ENCODE measurements at regions not wholly inside any gene's neighbourhood (a gene's known extent, or its start where the extent isn't known, plus 50 kb on each side); places are given as distances from the start of the nearest gene placed in this dataset.

- TF ChIP-seq CTCF (IDR thresholded peaks at IDR 0.05; ENCODE audit: insufficient read depth, low read length, missing control alignments), result no peak
- DNase-seq (ENCODE audit: low read depth, low spot score), result no peak
- POLR2A ChIA-PET, result no interaction called here
- CTCF ChIA-PET, result interaction anchor here (0.6 to 1.5 kb wide), 6 partner anchors 13 to 458 kb away, joined by 3 read pairs; no protein-coding TSS in a partner anchor
- no peak overlapping the region for H3K4me3 ChIP-seq (ENCODE audit: low read depth, low read length)
Measured at GRCh38 chr7:93048136-93048930, 69.4 kb downstream of the SAMD9 start.

- no peak for DNase-seq (ENCODE audit: low read depth, low spot score)
- ChIA-PET CTCF (interaction anchor here (0.6 to 1.5 kb wide), 4 partner anchors 13 to 187 kb away, joined by 3 read pairs; no protein-coding TSS in a partner anchor), POLR2A (no interaction called here)
- H3K4me3 ChIP-seq (ENCODE audit: low read depth, low read length), result no peak overlapping the region
- no peak for TF ChIP-seq CTCF (IDR thresholded peaks at IDR 0.05; ENCODE audit: insufficient read depth, low read length, missing control alignments)
Measured at GRCh38 chr7:93047514-93048099, 70.2 kb downstream of the SAMD9 start.

- H3K4me3 ChIP-seq (ENCODE audit: low read depth, low read length), result no peak overlapping the region
- DNase-seq (ENCODE audit: low read depth, low spot score), result no peak
- CTCF ChIA-PET, result interaction anchor here (1.2 kb wide), 2 partner anchors 9 to 427 kb away, joined by 3 to 4 read pairs; no protein-coding TSS in a partner anchor
- POLR2A ChIA-PET, result no interaction called here
- TF ChIP-seq CTCF (IDR thresholded peaks at IDR 0.05; ENCODE audit: insufficient read depth, low read length, missing control alignments), result no peak
Measured at GRCh38 chr7:93046641-93047040, 71.1 kb downstream of the SAMD9 start.

GRCh38 chr7:93044147-93044810, 73.5 kb downstream of the SAMD9 start:
- CTCF ChIA-PET, result interaction anchor here (1.2 to 1.9 kb wide), 2 partner anchors 31 to 452 kb away, joined by 4 to 7 read pairs; no protein-coding TSS in a partner anchor
- POLR2A ChIA-PET, result interaction anchor here (0.6 to 2.1 kb wide), 14 partner anchors 16 to 377 kb away, joined by 3 to 19 read pairs (median 6); partner anchors contain the start of gene CDK6
- peak; percentile 97 for DNase-seq (ENCODE audit: low read depth, low spot score)
- no peak overlapping the region for H3K4me3 ChIP-seq (ENCODE audit: low read depth, low read length)
- TF ChIP-seq CTCF (IDR thresholded peaks at IDR 0.05; ENCODE audit: insufficient read depth, low read length, missing control alignments), result no peak

GRCh38 chr7:93043385-93043985, 74.3 kb downstream of the SAMD9 start:
- H3K4me3 ChIP-seq (ENCODE audit: low read depth, low read length), result peak overlapping the region; percentile 45
- ChIA-PET POLR2A (interaction anchor here (0.7 to 2.1 kb wide), 11 partner anchors 15 to 347 kb away, joined by 3 to 19 read pairs (median 6); partner anchors contain the start of gene CDK6), CTCF (interaction anchor here (1.2 to 1.9 kb wide), 2 partner anchors 30 to 451 kb away, joined by 4 to 7 read pairs; no protein-coding TSS in a partner anchor)
- DNase-seq (ENCODE audit: low read depth, low spot score), result peak; percentile 95
- TF ChIP-seq CTCF (IDR thresholded peaks at IDR 0.05; ENCODE audit: insufficient read depth, low read length, missing control alignments), result no peak
